Panc1 (cell line): ENCODE measurements at regions not wholly inside any gene's neighbourhood (a gene's known extent, or its start where the extent isn't known, plus 50 kb on each side); places are given as distances from the start of the nearest gene placed in this dataset.

Source experiments
- ATAC-seq: fragments of 200-7000 bp; cut with Tn5 transposase; 2 replicates; pipeline ENCODE4 v1.9.1; 2020; ENCODE audit warnings: mild to moderate bottlenecking, moderate library complexity
- BruUV-seq: library from RNA; stranded (reverse); fragments of 400-500 nt; replicated peaks from 2 replicates; lab custom pipeline; 2021; lab: Mats Ljungman, UMichigan
- CTCF ChIA-PET: fragments of 300-600 bp; sonication (Branson Sonifier 250); formaldehyde crosslinking; loops from one replicate; lab custom pipeline; 2022; ENCODE audit warnings: antibody characterized with exemption; lab: Charles Lee
- POLR2A ChIA-PET: fragments of 300-600 bp; sonication (Branson Sonifier 250); formaldehyde crosslinking; loops from one replicate; lab custom pipeline; 2022; ENCODE audit warnings: antibody characterized with exemption; lab: Charles Lee
- DNase-seq: peaks from one replicate; pipeline ENCODE4 v3.0.0-alpha.2; 2010; ENCODE audit warnings: low read depth, low spot score
- H3K27ac ChIP-seq: 2 replicates; pipeline ENCODE4 v1.5.1; 2011; ENCODE audit warnings: mild to moderate bottlenecking, low read length, inconsistent platforms
- H3K27me3 ChIP-seq: fragments of 200-500 bp; sonication (Bioruptor generic); 2 replicates; pipeline ENCODE4 v1.6.0; 2014; ENCODE audit warnings: low read length, inconsistent platforms; ENCODE audit not compliant: control insufficient read depth, insufficient read depth
- H3K36me3 ChIP-seq: fragments of 200-500 bp; sonication (Bioruptor generic); 2 replicates; pipeline ENCODE4 v1.5.1; 2014; ENCODE audit warnings: inconsistent platforms, mild to moderate bottlenecking, low read length, moderate library complexity; ENCODE audit not compliant: control insufficient read depth, insufficient read depth
- H3K4me1 ChIP-seq: 2 replicates; pipeline ENCODE4 v1.5.1; 2011; ENCODE audit warnings: inconsistent platforms, mild to moderate bottlenecking, low read length, moderate library complexity; ENCODE audit not compliant: control insufficient read depth, insufficient read depth
- H3K4me3 ChIP-seq, 2 experiments: 2 replicates each; pipeline ENCODE4 v1.5.1; 2011 to 2012; ENCODE audit warnings: low read depth in 2 of 2, low read length in 2 of 2, mild to moderate bottlenecking in 2 of 2, inconsistent platforms in 1 of 2, moderate library complexity in 1 of 2
- H3K9me3 ChIP-seq: fragments of 200-500 bp; sonication (Bioruptor generic); 2 replicates; pipeline ENCODE4 v1.5.1; 2014; ENCODE audit warnings: low read depth, mild to moderate bottlenecking, inconsistent platforms, low read length, moderate library complexity; ENCODE audit not compliant: control insufficient read depth, insufficient read depth
- POLR2AphosphoS5 ChIP-seq: IDR thresholded peaks from 2 replicates; pipeline ENCODE4 v1.6.1; 2012; ENCODE audit warnings: mild to moderate bottlenecking, low read depth, low read length, moderate library complexity
- SIN3A ChIP-seq: IDR thresholded peaks from 2 replicates; pipeline ENCODE4 v1.6.1; 2012; ENCODE audit warnings: low read depth, mild to moderate bottlenecking, low read length, moderate library complexity, borderline replicate concordance; ENCODE audit not compliant: insufficient read depth
- TCF7L2 ChIP-seq: IDR thresholded peaks from 2 replicates; pipeline ENCODE4 v1.6.1; 2011; ENCODE audit warnings: mild to moderate bottlenecking, low read depth, low read length, inconsistent platforms
- in situ Hi-C: cut with HindIII; loops from 2 replicates; pipeline ENCODE4 v1.10.0; 2016; ENCODE audit warnings: low sequenced_read_pairs, low pct_unique_long_range_greater_than_20kb
- intact Hi-C: fragments of 100-400 bp; cut with micrococcal nuclease; formaldehyde crosslinking; loops from one replicate; pipeline ENCODE4 v1.10.0; 2022; ENCODE audit not compliant: unreplicated experiment
- TF ChIP-seq, protein P1 (sequence below), 2 experiments: IDR thresholded peaks; 2 replicates each; pipeline ENCODE4 v1.6.1; 2011 to 2012; ENCODE audit warnings: low read depth in 2 of 2, control low read depth in 1 of 2, low read length in 1 of 2, mild to moderate bottlenecking in 1 of 2, moderate library complexity in 1 of 2; ENCODE audit not compliant: insufficient read depth in 1 of 2
- TF ChIP-seq, protein P2 (sequence below): fragments of 450-650 bp; IDR thresholded peaks from 2 replicates; pipeline ENCODE4 v1.5.1; 2017; ENCODE audit warnings: mild to moderate bottlenecking

DNA sequence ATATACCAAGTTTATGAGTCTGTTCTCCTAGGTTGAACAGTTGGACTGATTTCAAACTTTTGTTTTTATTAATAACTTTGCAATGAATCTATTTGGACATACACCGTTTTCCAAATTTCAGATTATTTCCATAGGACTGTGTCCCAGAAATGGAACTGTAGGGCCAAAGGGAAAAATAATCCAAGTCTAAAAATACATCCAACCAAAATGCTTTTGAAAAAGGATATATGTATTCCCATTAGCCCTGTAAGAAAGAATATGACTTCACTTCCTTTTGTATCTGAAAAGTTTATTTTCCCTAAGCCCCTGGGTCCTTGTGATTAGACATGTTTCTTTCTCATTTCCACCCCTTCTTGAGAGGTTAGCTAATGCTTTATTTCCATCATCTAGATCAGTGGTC lies 434.2 kb upstream of the MKI67 start:
- no peak for TF ChIP-seq TCF7L2
- no peak for TF ChIP-seq SIN3A
- TF ChIP-seq, protein P1, sequence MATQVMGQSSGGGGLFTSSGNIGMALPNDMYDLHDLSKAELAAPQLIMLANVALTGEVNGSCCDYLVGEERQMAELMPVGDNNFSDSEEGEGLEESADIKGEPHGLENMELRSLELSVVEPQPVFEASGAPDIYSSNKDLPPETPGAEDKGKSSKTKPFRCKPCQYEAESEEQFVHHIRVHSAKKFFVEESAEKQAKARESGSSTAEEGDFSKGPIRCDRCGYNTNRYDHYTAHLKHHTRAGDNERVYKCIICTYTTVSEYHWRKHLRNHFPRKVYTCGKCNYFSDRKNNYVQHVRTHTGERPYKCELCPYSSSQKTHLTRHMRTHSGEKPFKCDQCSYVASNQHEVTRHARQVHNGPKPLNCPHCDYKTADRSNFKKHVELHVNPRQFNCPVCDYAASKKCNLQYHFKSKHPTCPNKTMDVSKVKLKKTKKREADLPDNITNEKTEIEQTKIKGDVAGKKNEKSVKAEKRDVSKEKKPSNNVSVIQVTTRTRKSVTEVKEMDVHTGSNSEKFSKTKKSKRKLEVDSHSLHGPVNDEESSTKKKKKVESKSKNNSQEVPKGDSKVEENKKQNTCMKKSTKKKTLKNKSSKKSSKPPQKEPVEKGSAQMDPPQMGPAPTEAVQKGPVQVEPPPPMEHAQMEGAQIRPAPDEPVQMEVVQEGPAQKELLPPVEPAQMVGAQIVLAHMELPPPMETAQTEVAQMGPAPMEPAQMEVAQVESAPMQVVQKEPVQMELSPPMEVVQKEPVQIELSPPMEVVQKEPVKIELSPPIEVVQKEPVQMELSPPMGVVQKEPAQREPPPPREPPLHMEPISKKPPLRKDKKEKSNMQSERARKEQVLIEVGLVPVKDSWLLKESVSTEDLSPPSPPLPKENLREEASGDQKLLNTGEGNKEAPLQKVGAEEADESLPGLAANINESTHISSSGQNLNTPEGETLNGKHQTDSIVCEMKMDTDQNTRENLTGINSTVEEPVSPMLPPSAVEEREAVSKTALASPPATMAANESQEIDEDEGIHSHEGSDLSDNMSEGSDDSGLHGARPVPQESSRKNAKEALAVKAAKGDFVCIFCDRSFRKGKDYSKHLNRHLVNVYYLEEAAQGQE (IDR thresholded peaks at IDR 0.05; ENCODE audit: insufficient read depth in 1 of 2, low read depth in 2 of 2, low read length in 1 of 2), result no peak
- no peak for TF ChIP-seq POLR2AphosphoS5
- TF ChIP-seq, protein P2, sequence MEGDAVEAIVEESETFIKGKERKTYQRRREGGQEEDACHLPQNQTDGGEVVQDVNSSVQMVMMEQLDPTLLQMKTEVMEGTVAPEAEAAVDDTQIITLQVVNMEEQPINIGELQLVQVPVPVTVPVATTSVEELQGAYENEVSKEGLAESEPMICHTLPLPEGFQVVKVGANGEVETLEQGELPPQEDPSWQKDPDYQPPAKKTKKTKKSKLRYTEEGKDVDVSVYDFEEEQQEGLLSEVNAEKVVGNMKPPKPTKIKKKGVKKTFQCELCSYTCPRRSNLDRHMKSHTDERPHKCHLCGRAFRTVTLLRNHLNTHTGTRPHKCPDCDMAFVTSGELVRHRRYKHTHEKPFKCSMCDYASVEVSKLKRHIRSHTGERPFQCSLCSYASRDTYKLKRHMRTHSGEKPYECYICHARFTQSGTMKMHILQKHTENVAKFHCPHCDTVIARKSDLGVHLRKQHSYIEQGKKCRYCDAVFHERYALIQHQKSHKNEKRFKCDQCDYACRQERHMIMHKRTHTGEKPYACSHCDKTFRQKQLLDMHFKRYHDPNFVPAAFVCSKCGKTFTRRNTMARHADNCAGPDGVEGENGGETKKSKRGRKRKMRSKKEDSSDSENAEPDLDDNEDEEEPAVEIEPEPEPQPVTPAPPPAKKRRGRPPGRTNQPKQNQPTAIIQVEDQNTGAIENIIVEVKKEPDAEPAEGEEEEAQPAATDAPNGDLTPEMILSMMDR, result no peak
- no peaks in the 10 kb centered on the region for H3K36me3 ChIP-seq
- DNase-seq (no peak), ATAC-seq (no peak)
- CTCF ChIA-PET, result no interaction called here
- POLR2A ChIA-PET, result no interaction called here
- in situ Hi-C loops, result no loop called here
- no peak overlapping the region for H3K27ac ChIP-seq
- BruUV-seq, result no TSS peak
- intact Hi-C loops, result no loop called here
- peaks cover 2% of the 10 kb centered on the region; the same call in 1 of the 2 replicates for H3K9me3 ChIP-seq
- no peak overlapping the region for H3K4me3 ChIP-seq
- H3K27me3 ChIP-seq, result peaks cover 8% of the 10 kb centered on the region; the same call in 1 of the 2 replicates
- no peaks in the 10 kb centered on the region for H3K4me1 ChIP-seq

DNA sequence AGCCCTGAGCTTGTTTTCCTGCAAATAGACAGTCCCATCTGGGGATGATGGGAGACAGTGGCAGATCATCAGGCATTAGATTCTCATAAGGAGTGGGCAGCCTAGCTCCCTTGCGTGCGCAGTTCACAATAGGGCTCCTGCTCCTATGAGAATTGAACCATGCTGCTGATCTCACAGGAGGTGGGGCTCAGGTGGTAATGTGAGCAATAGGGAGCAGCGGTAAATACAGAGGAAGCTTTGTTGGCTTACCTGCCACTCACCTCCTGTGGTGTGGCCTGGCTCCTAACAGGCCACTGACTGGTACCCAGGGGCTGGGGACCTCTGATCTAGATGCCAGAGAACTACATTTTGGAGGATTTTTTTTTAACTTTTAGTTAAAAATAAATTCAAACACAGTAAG lies 434.8 kb upstream of the MKI67 start:
- TF ChIP-seq SIN3A, result no peak
- TF ChIP-seq, protein P1 (IDR thresholded peaks at IDR 0.05; ENCODE audit: insufficient read depth in 1 of 2, low read depth in 2 of 2, low read length in 1 of 2), result no peak
- TF ChIP-seq TCF7L2, result no peak
- TF ChIP-seq, protein P2, result no peak
- no peak for TF ChIP-seq POLR2AphosphoS5
- Histone ChIP-seq H3K27me3 (peaks cover 3% of the 10 kb centered on the region; the same call in 1 of the 2 replicates), H3K4me1 (no peaks in the 10 kb centered on the region), H3K4me3 (no peak overlapping the region), H3K36me3 (no peaks in the 10 kb centered on the region), H3K9me3 (peaks cover 2% of the 10 kb centered on the region; the same call in 1 of the 2 replicates), H3K27ac (no peak overlapping the region)
- CTCF ChIA-PET, result no interaction called here
- intact Hi-C loops, result no loop called here
- ATAC-seq, result no peak
- POLR2A ChIA-PET, result no interaction called here
- in situ Hi-C loops, result no loop called here
- BruUV-seq, result no TSS peak
- no peak for DNase-seq
